GM12873 (cell line): ENCODE measurements at regions not wholly inside any gene's neighbourhood (a gene's known extent, or its start where the extent isn't known, plus 50 kb on each side); places are given as distances from the start of the nearest gene placed in this dataset.

Experiments
- TF ChIP-seq, protein P1 (sequence below): IDR thresholded peaks from 2 replicates; pipeline ENCODE4 v1.5.1; 2012; ENCODE audit warnings: low read depth, mild to moderate bottlenecking, moderate library complexity, low read length, control low read depth; ENCODE audit not compliant: insufficient read depth; ENCODE audit errors: missing control alignments

DNA sequence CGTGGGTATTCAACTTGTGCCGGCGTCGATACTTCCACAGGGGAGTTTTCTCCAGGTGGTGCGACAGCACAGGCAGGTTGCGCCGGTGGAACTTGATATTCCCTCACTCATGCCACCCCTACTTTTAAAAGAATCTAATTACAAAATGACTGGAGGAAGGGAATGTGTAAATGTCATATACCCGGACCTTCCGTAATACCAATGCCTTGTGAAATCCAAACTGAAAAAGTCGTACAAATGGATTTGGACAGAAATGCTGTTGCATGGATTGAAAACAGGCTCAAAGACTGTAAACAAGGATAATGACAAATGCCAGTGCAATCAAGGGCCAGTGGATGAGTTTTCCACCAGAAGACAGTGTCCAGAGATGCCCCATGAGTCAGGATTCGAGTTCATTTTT lies 235.3 kb upstream of the USP25 start:
- TF ChIP-seq, protein P1, sequence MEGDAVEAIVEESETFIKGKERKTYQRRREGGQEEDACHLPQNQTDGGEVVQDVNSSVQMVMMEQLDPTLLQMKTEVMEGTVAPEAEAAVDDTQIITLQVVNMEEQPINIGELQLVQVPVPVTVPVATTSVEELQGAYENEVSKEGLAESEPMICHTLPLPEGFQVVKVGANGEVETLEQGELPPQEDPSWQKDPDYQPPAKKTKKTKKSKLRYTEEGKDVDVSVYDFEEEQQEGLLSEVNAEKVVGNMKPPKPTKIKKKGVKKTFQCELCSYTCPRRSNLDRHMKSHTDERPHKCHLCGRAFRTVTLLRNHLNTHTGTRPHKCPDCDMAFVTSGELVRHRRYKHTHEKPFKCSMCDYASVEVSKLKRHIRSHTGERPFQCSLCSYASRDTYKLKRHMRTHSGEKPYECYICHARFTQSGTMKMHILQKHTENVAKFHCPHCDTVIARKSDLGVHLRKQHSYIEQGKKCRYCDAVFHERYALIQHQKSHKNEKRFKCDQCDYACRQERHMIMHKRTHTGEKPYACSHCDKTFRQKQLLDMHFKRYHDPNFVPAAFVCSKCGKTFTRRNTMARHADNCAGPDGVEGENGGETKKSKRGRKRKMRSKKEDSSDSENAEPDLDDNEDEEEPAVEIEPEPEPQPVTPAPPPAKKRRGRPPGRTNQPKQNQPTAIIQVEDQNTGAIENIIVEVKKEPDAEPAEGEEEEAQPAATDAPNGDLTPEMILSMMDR = no peak

- TF ChIP-seq, protein P1 = no peak
Measured at GRCh38 chr21:15495965-15496364, 233.8 kb upstream of the USP25 start.

- TF ChIP-seq, protein P1 = no peak
Measured at GRCh38 chr21:15496911-15497310, 232.9 kb upstream of the USP25 start.

DNA sequence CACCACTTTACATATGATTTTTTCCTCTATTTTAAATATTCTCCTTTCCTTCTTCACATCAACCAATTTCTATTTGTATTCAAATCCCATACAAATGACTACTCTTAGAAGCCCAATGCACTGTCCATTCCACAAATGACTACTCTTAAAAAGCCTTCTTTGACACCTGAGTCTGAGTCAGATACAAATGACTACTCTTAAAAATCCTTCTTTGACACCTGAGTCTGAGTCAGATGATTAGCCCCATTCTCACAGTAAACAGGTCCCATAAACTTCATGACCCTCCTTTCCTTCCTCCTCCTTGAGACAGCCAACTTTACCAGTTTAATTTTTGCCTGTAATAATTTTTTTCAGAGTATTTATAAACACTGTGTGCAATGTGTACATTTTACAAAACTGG lies 231.3 kb upstream of the USP25 start:
- TF ChIP-seq, protein P1 = no peak

GRCh38 chr21:15506086-15506485 lies 223.7 kb upstream of the USP25 start:
- TF ChIP-seq, protein P1 = no peak

DNA sequence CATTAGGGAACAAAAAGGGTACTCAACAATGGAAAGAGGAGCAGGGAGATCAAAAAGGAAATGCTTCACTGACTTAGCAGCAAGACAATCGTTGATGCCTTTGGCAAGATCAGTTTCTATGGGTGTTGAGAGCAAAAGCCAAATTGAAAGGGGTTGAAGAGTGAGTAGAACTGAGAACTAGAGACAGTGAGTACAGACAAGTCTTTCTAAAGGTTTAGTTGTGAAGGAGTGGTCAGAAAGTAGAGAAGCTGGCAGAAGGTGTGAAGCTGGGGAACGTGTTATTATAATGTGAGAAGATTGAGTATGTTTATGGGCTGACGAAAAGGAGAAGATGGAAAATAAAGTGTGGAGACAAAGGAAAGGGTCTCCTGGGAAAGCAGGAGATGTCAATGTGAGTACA lies 221.2 kb upstream of the USP25 start:
- TF ChIP-seq, protein P1 = no peak

- TF ChIP-seq, protein P1 = no peak
Measured at GRCh38 chr21:15514073-15514946, 215.5 kb upstream of the USP25 start.
